Amygdala (tissue), 56 donors: ENCODE measurements at regions not wholly inside any gene's neighbourhood (a gene's known extent, or its start where the extent isn't known, plus 50 kb on each side); places are given as distances from the start of the nearest gene placed in this dataset.
"Not testable (repeated sequence)": the region's sequence is repeated elsewhere in the genome, so short reads cannot be mapped to it uniquely, and the experiment has no call there.

Experiments used
- DNase-seq, 56 donors: peaks; one replicate each; lab custom pipeline; 2025; lab: John Stamatoyannopoulos, UW

GRCh38 chr18:29488617-29489016 is 1311.7 kb upstream of the CDH2 start:
- no peak for DNase-seq

DNA sequence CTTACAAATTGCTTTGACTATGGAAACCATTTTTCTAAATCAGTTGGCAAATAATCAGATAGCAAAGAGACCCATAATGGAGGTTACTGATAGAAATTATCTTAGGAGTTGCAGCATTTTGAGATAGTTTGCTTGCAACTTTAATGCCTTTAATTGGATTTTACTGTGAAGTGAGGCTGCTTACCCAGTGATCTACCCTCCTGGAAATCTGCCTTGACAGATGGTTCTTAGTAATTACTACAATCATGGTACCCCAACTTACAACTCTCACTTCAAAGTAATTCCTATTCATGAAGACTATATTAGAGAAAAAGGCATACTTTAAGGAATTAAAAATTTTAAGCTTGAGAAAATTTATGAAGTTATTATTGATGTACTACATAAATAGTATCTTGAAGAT is 1288.6 kb upstream of the CDH2 start:
- DNase-seq, result no peak

DNA sequence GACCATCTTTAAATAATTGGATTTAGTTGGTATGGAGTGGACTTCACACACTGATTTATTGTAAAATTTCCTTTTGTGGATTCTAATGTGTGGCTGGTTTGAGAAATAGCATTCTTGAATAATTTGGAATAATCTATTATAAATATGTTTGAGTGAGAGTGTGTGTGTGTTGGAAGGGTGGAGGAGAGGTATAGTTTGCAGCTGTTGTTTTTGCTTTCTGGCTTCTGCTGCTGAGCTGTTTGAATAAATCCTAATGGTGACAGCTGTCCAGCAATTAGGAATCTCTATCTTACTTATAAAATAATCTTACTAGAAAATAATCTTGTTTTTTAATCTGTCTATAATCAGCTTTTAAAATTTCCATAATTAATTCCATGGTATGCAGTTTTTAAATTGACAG is 1283.0 kb upstream of the CDH2 start:
- no peak for DNase-seq

DNA sequence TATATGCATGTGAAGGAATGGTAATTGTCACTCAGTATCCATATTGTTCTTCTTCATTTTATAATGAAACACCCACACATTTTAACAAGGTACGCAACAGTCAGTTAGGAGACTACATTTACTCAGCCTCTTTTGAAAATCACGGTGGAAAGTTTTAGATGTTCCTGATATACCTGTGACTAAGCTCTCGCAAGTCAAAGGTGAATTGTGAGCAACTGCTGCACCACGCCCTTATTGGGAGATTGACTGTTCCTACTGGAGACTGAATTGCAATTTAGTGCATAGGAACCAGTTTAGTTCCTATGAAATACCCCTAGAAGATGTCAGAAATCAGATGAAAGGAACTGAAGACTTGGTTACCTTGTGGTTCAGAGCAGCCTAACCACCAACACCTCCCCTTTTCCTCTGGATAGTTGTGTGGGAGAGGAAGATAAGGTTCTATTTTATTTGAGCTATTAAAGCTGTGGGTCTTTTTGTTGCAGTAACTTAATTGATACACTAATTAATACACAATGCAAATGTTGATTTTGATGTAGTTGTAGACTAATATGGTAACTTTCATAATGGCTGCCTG is 1280.5 kb upstream of the CDH2 start:
- DNase-seq, result no peak

DNA sequence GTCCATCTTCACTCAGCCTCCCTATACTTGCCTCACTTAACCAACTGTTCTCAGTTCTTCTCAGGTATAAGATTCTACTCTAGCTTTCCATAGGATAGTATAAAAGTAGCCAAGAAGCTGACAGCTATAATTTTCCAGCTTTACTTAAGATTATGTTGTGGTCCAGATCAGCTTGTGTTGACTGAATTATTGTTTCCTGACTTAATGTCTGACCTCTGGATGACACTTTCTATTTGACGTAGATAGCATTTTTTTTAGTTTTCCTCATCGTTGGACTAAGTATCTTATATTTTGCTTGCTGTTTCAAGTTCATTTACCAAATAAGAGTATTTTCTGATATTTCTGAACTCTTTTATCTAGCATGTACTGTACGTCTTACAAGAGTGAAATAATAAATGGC is 1272.5 kb upstream of the CDH2 start:
- DNase-seq, result no peak

DNA sequence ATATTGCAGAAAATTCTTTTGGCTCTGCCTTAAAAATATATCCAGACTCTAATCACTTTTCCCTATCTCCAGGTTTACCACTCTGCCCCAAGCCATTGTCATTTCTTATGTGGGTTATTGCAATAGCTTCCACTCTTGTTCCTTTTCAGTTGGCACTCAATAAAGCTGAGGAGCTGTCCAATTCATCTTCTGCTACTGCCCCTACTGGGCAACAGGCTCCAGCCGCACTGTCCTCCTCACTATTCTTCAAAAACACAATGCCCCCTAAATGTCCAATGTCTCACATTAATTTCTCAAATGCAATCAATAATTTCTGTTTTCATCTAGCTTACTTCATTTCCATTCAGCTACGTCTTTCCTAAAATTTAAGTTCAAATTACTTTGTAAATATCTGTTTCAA is 1262.5 kb upstream of the CDH2 start:
- DNase-seq, result no peak

GRCh38 chr18:29436459-29436858 is 1259.5 kb upstream of the CDH2 start:
- no peak for DNase-seq

- no peak for DNase-seq
Measured at GRCh38 chr18:29434650-29435049, 1257.7 kb upstream of the CDH2 start.

DNA sequence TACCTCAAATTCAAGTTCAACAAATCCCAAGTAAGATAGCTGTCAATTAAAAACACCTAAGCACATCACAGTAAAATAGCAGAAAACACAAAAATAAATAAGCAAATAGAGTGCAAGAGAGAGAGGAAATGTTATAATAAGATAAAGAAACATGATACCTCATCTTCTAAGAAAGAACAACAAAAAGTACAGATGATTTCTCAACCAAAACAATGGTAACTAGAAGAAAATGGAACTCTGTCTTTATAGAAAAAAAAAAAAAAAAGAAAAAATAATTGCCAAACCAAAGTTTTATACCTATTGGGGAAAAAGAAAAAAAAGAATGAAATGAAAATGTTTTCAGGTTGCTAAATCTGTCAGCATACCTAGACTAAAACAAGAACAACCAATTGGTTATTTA is 1253.5 kb upstream of the CDH2 start:
- DNase-seq, result no peak

DNA sequence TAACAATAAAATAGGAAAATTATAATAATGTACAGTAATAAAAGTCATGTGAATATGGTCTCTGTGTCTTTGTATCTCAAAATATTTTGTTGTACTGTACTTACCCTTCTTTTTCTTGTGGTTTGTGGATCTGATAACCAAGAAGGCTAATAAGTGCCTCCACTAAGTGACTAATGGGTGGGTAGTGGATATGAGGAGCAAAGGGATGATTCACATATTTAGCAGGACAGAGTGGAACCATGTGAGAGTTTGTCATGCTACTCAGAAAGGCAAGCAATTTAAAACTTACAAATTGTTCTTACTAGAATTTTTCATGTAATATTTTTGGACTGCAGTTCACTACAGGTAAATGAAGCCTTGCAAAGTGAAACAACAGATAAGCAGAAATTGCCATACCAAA is 1241.2 kb upstream of the CDH2 start:
- DNase-seq, result no peak

DNA sequence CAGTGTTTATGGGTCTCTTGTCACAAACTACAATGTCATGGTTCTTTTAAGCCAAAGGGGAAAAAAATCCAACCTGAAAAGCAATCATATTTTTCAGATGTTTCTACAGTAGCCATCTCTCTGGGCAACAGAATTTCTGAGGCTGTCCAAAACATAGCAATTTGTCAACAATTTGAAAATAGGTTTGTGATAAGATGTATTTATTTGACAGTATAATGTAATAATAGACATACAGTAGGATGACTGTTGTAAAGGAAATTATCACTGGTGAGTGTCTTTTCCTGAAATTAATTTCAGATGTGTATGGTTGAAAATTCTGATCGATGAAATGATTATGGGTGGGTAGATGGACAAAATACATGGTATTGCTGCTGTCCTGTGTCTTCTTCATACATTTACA is 1230.1 kb upstream of the CDH2 start:
- no peak for DNase-seq

GRCh38 chr18:29397536-29397935 is 1220.6 kb upstream of the CDH2 start:
- no peak for DNase-seq

DNA sequence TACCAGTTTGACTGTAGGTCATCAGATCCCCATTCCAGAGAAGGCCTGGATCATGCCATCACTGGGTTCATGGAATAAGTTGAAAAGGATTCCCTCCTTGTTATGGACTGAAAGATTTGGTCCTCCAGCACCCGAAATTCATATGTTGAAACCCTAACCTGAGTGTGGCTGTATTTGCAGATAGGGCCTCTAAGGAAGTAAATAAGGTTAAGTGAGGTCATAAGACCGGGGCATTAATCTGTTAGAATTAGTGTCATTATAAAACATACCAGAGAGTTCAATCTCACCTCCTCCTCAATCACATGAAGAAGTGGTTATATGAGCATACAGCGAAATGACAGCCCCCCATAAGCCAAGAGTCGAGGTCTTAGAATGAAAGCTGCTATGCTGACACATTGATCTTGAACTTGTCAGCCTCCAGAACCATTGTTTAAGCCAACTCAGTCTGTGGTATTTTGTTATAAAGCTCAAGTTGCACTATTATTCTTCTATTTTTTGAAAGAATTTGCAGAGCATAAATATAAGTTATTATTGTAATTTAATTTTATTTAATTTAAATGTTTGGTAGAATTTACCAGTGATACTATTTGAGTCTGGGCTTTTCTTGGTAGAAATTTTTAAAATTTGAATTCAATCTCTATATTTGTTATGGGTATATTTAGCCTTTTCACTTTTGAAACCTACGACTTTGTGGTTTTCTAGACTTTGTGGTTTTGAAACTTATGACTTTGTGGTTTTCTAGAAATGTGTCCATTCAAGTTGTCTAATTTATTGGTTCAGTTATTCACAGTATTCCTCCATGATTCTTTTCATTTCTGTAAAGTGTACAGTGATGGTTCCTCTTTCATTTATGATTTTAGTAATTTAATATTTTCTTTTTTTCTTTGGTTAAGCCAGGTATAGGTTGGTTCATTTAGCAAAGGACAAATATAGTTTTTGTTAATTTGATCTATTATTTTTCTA is 1206.7 kb upstream of the CDH2 start:
- no peak for DNase-seq

DNA sequence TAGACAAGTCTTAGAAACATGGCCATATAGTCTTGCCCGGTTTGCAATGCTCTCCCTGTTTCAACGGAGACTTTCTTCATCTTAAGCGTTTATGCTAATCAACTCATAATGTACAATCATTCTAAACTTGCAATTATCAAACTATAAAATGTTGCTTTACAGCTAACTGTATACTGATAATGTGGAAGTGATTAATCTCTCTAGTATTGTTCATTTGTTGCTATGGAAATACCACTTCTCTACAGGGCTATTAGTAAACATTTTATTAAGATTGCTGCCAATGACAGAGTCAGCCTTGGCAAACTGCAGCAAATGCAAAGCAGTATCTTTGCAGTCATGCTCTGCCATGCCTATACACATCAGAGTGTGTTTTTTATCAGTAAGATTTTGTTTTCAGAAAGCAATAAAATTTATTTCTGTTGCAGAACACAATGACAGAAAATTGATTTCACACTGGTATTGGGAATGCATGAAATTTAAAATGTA is 1201.8 kb upstream of the CDH2 start:
- DNase-seq, result no peak

DNA sequence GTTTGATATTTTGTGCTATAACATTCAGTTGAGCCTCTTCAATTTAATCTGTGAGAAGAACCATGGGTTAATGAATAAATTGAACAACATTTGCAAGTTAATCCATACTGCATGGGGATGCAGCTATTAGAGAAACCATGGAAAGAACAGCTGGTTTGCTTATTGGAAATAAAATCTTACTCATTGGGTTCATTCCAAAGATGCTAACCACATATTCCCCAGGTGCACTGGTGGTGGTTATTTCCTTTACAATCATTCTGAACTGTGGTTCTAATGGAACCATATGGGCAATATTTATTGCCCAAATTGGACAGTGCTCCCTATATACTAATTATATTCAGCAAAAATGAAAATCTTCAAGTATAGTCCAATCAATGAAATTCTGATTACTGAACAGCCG is 1200.4 kb upstream of the CDH2 start:
- no peak for DNase-seq

- no peak for DNase-seq
Measured at GRCh38 chr18:29373000-29373399, 1196.1 kb upstream of the CDH2 start.

- DNase-seq, result no peak
Measured at GRCh38 chr18:29361843-29362242, 1184.9 kb upstream of the CDH2 start.

GRCh38 chr18:29360659-29361058 is 1183.7 kb upstream of the CDH2 start:
- DNase-seq, result not testable (repeated sequence)

GRCh38 chr18:29359222-29359621 is 1182.3 kb upstream of the CDH2 start:
- not testable (repeated sequence) for DNase-seq

- DNase-seq, result no peak
Measured at GRCh38 chr18:29351171-29351570, 1174.2 kb upstream of the CDH2 start.

- no peak for DNase-seq
Measured at GRCh38 chr18:29328932-29329331, 1152.0 kb upstream of the CDH2 start.

GRCh38 chr18:29326214-29326613 is 1149.3 kb upstream of the CDH2 start:
- no peak for DNase-seq
